ENCODE measurements at regions not wholly inside any gene's neighbourhood (a gene's known extent, or its start where the extent isn't known, plus 50 kb on each side); places are given as distances from the start of the nearest gene placed in this dataset.
A peak's percentile ranks its signal among the peaks of the same experiment; 100 is the strongest.
"Not testable (repeated sequence)": the region's sequence is repeated elsewhere in the genome, so short reads cannot be mapped to it uniquely, and the experiment has no call there.

- no peak overlapping the region for H3K9ac ChIP-seq (ENCODE audit: low read length)
- H3K4me1 ChIP-seq (ENCODE audit: control insufficient read depth, insufficient read depth, low read length), result peaks cover 31% of the 10 kb centered on the region
- no peak overlapping the region for H3K4me3 ChIP-seq (ENCODE audit: low read depth, low read length)
- peaks cover 4% of the 10 kb centered on the region; the same call in 1 of the 2 replicates for H3K9me3 ChIP-seq (ENCODE audit: control insufficient read depth, insufficient read depth, low read depth, low read length)
- no peaks in the 10 kb centered on the region for H3K27me3 ChIP-seq (ENCODE audit: control insufficient read depth, insufficient read depth, low read length)
- H3K27ac ChIP-seq (ENCODE audit: low read depth, low read length), result peak overlapping the region; percentile 13; the same call in 1 of the 2 replicates
- no peaks in the 10 kb centered on the region for H3K36me3 ChIP-seq (ENCODE audit: control insufficient read depth, insufficient read depth, low read length)
Observed at GRCh38 chr5:12175914-12176585, 271.8 kb upstream of the CTNND2 start.

- no peak overlapping the region for H3K4me3 ChIP-seq (ENCODE audit: low read depth, low read length)
- peak overlapping the region; percentile 47; the same call in 1 of the 2 replicates for H3K27ac ChIP-seq (ENCODE audit: low read depth, low read length)
- no peak overlapping the region for H3K9ac ChIP-seq (ENCODE audit: low read length)
- no peaks in the 10 kb centered on the region for H3K36me3 ChIP-seq (ENCODE audit: control insufficient read depth, insufficient read depth, low read length)
- peaks cover 4% of the 10 kb centered on the region; the same call in 1 of the 2 replicates for H3K9me3 ChIP-seq (ENCODE audit: control insufficient read depth, insufficient read depth, low read depth, low read length)
- H3K4me1 ChIP-seq (ENCODE audit: control insufficient read depth, insufficient read depth, low read length), result peaks cover 31% of the 10 kb centered on the region
- H3K27me3 ChIP-seq (ENCODE audit: control insufficient read depth, insufficient read depth, low read length), result no peaks in the 10 kb centered on the region
Observed at GRCh38 chr5:12174734-12175133, 270.5 kb upstream of the CTNND2 start.

- no peak overlapping the region for H3K4me3 ChIP-seq (ENCODE audit: low read depth, low read length)
- no peaks in the 10 kb centered on the region for H3K27me3 ChIP-seq (ENCODE audit: control insufficient read depth, insufficient read depth, low read length)
- no peak overlapping the region for H3K9ac ChIP-seq (ENCODE audit: low read length)
- peaks cover 13% of the 10 kb centered on the region for H3K4me1 ChIP-seq (ENCODE audit: control insufficient read depth, insufficient read depth, low read length)
- no peaks in the 10 kb centered on the region for H3K9me3 ChIP-seq (ENCODE audit: control insufficient read depth, insufficient read depth, low read depth, low read length)
- H3K36me3 ChIP-seq (ENCODE audit: control insufficient read depth, insufficient read depth, low read length), result no peaks in the 10 kb centered on the region
- H3K27ac ChIP-seq (ENCODE audit: low read depth, low read length), result no peak overlapping the region
Observed at GRCh38 chr5:12169536-12169935, 265.3 kb upstream of the CTNND2 start.

- H3K4me3 ChIP-seq (ENCODE audit: low read depth, low read length), result no peak overlapping the region
- no peaks in the 10 kb centered on the region for H3K9me3 ChIP-seq (ENCODE audit: control insufficient read depth, insufficient read depth, low read depth, low read length)
- no peak overlapping the region for H3K27ac ChIP-seq (ENCODE audit: low read depth, low read length)
- H3K4me1 ChIP-seq (ENCODE audit: control insufficient read depth, insufficient read depth, low read length), result no peaks in the 10 kb centered on the region
- no peak overlapping the region for H3K9ac ChIP-seq (ENCODE audit: low read length)
- no peaks in the 10 kb centered on the region for H3K36me3 ChIP-seq (ENCODE audit: control insufficient read depth, insufficient read depth, low read length)
- no peaks in the 10 kb centered on the region for H3K27me3 ChIP-seq (ENCODE audit: control insufficient read depth, insufficient read depth, low read length)
Observed at GRCh38 chr5:12162863-12163262, 258.6 kb upstream of the CTNND2 start.

GRCh38 chr5:12147513-12147912 lies 243.3 kb upstream of the CTNND2 start:
- Histone ChIP-seq H3K9me3 (ENCODE audit: control insufficient read depth, insufficient read depth, low read depth, low read length) (peaks cover 4% of the 10 kb centered on the region; the same call in 1 of the 2 replicates), H3K9ac (ENCODE audit: low read length) (no peak overlapping the region), H3K4me1 (ENCODE audit: control insufficient read depth, insufficient read depth, low read length) (no peaks in the 10 kb centered on the region)

GRCh38 chr5:12141496-12141895 lies 237.2 kb upstream of the CTNND2 start:
- Histone ChIP-seq H3K27me3 (ENCODE audit: control insufficient read depth, insufficient read depth, low read length) (no peaks in the 10 kb centered on the region), H3K4me1 (ENCODE audit: control insufficient read depth, insufficient read depth, low read length) (no peaks in the 10 kb centered on the region), H3K4me3 (ENCODE audit: low read depth, low read length) (no peak overlapping the region), H3K9me3 (ENCODE audit: control insufficient read depth, insufficient read depth, low read depth, low read length) (no peaks in the 10 kb centered on the region), H3K36me3 (ENCODE audit: control insufficient read depth, insufficient read depth, low read length) (no peaks in the 10 kb centered on the region), H3K27ac (ENCODE audit: low read depth, low read length) (no peak overlapping the region), H3K9ac (ENCODE audit: low read length) (no peak overlapping the region)

More at GRCh38 chr5:12147513-12147912, 243.3 kb upstream of the CTNND2 start:
- no peaks in the 10 kb centered on the region for H3K36me3 ChIP-seq (ENCODE audit: control insufficient read depth, insufficient read depth, low read length)
- no peaks in the 10 kb centered on the region for H3K27me3 ChIP-seq (ENCODE audit: control insufficient read depth, insufficient read depth, low read length)
- H3K4me3 ChIP-seq (ENCODE audit: low read depth, low read length), result no peak overlapping the region
- H3K27ac ChIP-seq (ENCODE audit: low read depth, low read length), result no peak overlapping the region

- no peak overlapping the region for H3K4me3 ChIP-seq (ENCODE audit: low read depth, low read length)
- no peak overlapping the region for H3K9ac ChIP-seq (ENCODE audit: low read length)
- no peak overlapping the region for H3K27ac ChIP-seq (ENCODE audit: low read depth, low read length)
- H3K36me3 ChIP-seq (ENCODE audit: control insufficient read depth, insufficient read depth, low read length), result no peaks in the 10 kb centered on the region
- H3K27me3 ChIP-seq (ENCODE audit: control insufficient read depth, insufficient read depth, low read length), result no peaks in the 10 kb centered on the region
- no peaks in the 10 kb centered on the region for H3K4me1 ChIP-seq (ENCODE audit: control insufficient read depth, insufficient read depth, low read length)
- peaks cover 7% of the 10 kb centered on the region; the same call in 1 of the 2 replicates for H3K9me3 ChIP-seq (ENCODE audit: control insufficient read depth, insufficient read depth, low read depth, low read length)
Observed at GRCh38 chr5:12133520-12133919, 229.3 kb upstream of the CTNND2 start.

- not testable (repeated sequence) for H3K9me3 ChIP-seq (ENCODE audit: control insufficient read depth, insufficient read depth, low read depth, low read length); H3K36me3 ChIP-seq (ENCODE audit: control insufficient read depth, insufficient read depth, low read length); H3K9ac ChIP-seq (ENCODE audit: low read length); H3K4me1 ChIP-seq (ENCODE audit: control insufficient read depth, insufficient read depth, low read length); H3K4me3 ChIP-seq (ENCODE audit: low read depth, low read length); H3K27ac ChIP-seq (ENCODE audit: low read depth, low read length); H3K27me3 ChIP-seq (ENCODE audit: control insufficient read depth, insufficient read depth, low read length)
Observed at GRCh38 chr5:12131020-12131419, 226.8 kb upstream of the CTNND2 start.

- H3K27ac ChIP-seq (ENCODE audit: low read depth, low read length), result no peak overlapping the region
- no peaks in the 10 kb centered on the region for H3K27me3 ChIP-seq (ENCODE audit: control insufficient read depth, insufficient read depth, low read length)
- H3K9ac ChIP-seq (ENCODE audit: low read length), result no peak overlapping the region
- H3K4me3 ChIP-seq (ENCODE audit: low read depth, low read length), result no peak overlapping the region
- H3K36me3 ChIP-seq (ENCODE audit: control insufficient read depth, insufficient read depth, low read length), result no peaks in the 10 kb centered on the region
- H3K4me1 ChIP-seq (ENCODE audit: control insufficient read depth, insufficient read depth, low read length), result no peaks in the 10 kb centered on the region
- H3K9me3 ChIP-seq (ENCODE audit: control insufficient read depth, insufficient read depth, low read depth, low read length), result 0 out of 2 replicates have a peak, but pooled peaks cover 2% of the 10 kb centered on the region
Observed at GRCh38 chr5:12125895-12126294, 221.6 kb upstream of the CTNND2 start.

- no peak overlapping the region for H3K9ac ChIP-seq (ENCODE audit: low read length)
- H3K27ac ChIP-seq (ENCODE audit: low read depth, low read length), result no peak overlapping the region
- H3K27me3 ChIP-seq (ENCODE audit: control insufficient read depth, insufficient read depth, low read length), result no peaks in the 10 kb centered on the region
- no peaks in the 10 kb centered on the region for H3K36me3 ChIP-seq (ENCODE audit: control insufficient read depth, insufficient read depth, low read length)
- H3K4me3 ChIP-seq (ENCODE audit: low read depth, low read length), result no peak overlapping the region
- no peaks in the 10 kb centered on the region for H3K9me3 ChIP-seq (ENCODE audit: control insufficient read depth, insufficient read depth, low read depth, low read length)
- H3K4me1 ChIP-seq (ENCODE audit: control insufficient read depth, insufficient read depth, low read length), result no peaks in the 10 kb centered on the region
Observed at GRCh38 chr5:12119657-12120056, 215.4 kb upstream of the CTNND2 start.

- Histone ChIP-seq H3K4me3 (ENCODE audit: low read depth, low read length) (no peak overlapping the region), H3K36me3 (ENCODE audit: control insufficient read depth, insufficient read depth, low read length) (no peaks in the 10 kb centered on the region), H3K27ac (ENCODE audit: low read depth, low read length) (no peak overlapping the region), H3K27me3 (ENCODE audit: control insufficient read depth, insufficient read depth, low read length) (no peaks in the 10 kb centered on the region), H3K9me3 (ENCODE audit: control insufficient read depth, insufficient read depth, low read depth, low read length) (no peaks in the 10 kb centered on the region), H3K4me1 (ENCODE audit: control insufficient read depth, insufficient read depth, low read length) (no peaks in the 10 kb centered on the region), H3K9ac (ENCODE audit: low read length) (no peak overlapping the region)
Observed at GRCh38 chr5:12114075-12114474, 209.8 kb upstream of the CTNND2 start.

All from HUES6 (cell line).